ENCODE measurements at regions not wholly inside any gene's neighbourhood (a gene's known extent, or its start where the extent isn't known, plus 50 kb on each side); places are given as distances from the start of the nearest gene placed in this dataset.
A peak's percentile ranks its signal among the peaks of the same experiment; 100 is the strongest.

DNA sequence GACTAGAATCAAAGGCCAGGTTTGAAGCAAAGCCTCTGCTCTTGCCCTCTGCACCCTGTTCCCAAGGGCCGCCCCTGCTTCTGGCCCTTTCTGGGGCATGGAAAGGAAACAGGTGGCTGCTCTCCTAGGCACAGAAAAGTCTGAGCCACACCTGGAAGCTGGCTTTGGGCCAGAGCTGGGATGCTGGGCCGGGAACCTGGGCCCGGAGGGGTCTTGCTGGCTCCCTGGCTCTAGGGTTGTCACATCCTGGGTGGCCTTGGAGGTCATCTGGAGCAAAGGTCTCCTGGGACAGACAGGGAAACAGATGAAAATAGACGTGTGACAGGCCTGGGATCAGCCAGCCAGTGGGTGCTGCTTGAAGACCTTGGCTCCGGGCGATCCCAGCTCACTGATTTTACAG lies 74.1 kb upstream of the LHX1 start (continued):
- TF ChIP-seq, protein P1, sequence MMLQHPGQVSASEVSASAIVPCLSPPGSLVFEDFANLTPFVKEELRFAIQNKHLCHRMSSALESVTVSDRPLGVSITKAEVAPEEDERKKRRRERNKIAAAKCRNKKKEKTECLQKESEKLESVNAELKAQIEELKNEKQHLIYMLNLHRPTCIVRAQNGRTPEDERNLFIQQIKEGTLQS (IDR thresholded peaks at IDR 0.05): no peak
- TF ChIP-seq, protein P2, sequence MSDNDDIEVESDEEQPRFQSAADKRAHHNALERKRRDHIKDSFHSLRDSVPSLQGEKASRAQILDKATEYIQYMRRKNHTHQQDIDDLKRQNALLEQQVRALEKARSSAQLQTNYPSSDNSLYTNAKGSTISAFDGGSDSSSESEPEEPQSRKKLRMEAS (IDR thresholded peaks at IDR 0.05): no peak
- TF ChIP-seq POLR2A (IDR thresholded peaks at IDR 0.05; ENCODE audit: borderline replicate concordance, extremely low read depth, insufficient read depth, insufficient read length): no peak
- no peak for TF ChIP-seq FOSL1 (IDR thresholded peaks at IDR 0.05; ENCODE audit: low read depth)
- no peak for TF ChIP-seq EZH2 (IDR thresholded peaks at IDR 0.05)
- no peak for TF ChIP-seq SRF (IDR thresholded peaks at IDR 0.05; ENCODE audit: low read depth)
- no peak for TF ChIP-seq ELF1 (IDR thresholded peaks at IDR 0.05; ENCODE audit: borderline replicate concordance, low read depth)
- TF ChIP-seq, protein P3, sequence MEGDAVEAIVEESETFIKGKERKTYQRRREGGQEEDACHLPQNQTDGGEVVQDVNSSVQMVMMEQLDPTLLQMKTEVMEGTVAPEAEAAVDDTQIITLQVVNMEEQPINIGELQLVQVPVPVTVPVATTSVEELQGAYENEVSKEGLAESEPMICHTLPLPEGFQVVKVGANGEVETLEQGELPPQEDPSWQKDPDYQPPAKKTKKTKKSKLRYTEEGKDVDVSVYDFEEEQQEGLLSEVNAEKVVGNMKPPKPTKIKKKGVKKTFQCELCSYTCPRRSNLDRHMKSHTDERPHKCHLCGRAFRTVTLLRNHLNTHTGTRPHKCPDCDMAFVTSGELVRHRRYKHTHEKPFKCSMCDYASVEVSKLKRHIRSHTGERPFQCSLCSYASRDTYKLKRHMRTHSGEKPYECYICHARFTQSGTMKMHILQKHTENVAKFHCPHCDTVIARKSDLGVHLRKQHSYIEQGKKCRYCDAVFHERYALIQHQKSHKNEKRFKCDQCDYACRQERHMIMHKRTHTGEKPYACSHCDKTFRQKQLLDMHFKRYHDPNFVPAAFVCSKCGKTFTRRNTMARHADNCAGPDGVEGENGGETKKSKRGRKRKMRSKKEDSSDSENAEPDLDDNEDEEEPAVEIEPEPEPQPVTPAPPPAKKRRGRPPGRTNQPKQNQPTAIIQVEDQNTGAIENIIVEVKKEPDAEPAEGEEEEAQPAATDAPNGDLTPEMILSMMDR (IDR thresholded peaks at IDR 0.05 in 2 of 3, conservative IDR thresholded peaks at IDR 0.05 in 1 of 3; ENCODE audit: borderline replicate concordance in 1 of 3, insufficient read depth in 1 of 3, low read depth in 2 of 3, low read length in 2 of 3): no peak
- TF ChIP-seq POLR2AphosphoS5 (IDR thresholded peaks at IDR 0.05; ENCODE audit: low read depth, low read length): no peak

DNA sequence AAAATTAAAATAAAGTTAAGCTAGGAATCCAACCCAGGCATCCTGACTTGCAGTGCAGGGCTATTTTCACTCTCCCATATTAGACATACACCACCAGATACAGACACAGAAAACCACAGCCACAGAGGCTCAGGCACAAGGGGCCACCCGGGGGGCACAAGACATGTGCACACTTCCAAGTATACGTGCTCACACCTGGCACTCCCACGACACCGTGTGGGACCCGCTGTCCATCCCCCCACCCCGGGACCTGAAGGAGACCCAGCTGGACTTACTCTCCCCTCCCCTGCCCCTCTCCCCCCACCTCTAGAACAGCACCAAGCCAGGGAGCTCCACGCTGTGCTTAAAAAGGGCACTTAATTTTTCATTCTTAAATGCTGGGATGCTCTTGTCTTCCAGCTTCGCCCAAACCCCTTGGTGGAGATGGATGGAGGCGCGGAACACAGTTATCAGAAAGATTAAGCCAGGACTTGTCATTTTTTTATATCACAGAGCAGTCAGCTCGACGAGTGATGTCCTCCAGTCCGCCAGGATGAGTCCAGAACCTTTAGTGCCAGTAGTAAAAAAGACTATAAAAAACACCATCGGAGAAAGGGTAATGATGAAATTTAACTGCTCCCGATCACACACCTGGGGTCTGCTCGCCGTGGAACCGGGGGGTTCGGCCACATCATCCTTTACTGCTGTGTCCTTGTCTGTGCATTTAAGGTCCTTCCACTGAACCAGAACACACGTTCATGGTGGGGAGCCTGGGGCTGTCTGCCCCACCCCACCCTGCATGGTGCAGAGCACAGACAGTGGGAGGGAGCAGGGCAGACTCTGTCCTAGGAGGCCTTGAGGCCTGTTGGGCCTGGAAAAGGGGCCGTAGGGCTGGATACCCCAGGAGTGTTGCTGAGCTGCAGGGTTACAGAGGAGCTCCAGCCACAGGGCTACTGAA lies 73.3 kb upstream of the LHX1 start:
- ChIA-PET POLR2A (interaction anchor here (0.6 kb wide), 1 partner anchor 31 kb away, joined by 4 read pairs; no protein-coding TSS in a partner anchor), RAD21 (ENCODE audit: low non-redundant PET in 1 of 2, low total read pairs in 2 of 2, uncharacterized antibody in 2 of 2, unreplicated experiment in 2 of 2) (no interaction called here), CTCF (no interaction called here)
- ATAC-seq: 0 out of 2 replicates have a peak, but pooled peaks have one; percentile 9
- DNase-seq (ENCODE audit: low read depth, low spot score): no peak
- Histone ChIP-seq H3K9ac (ENCODE audit: low read length) (no peak overlapping the region), H3K36me3 (ENCODE audit: control insufficient read depth in 1 of 2, insufficient read depth in 2 of 2, low read length in 2 of 2) (no peaks in the 10 kb centered on the region), H3K27me3 (ENCODE audit: insufficient read depth, low read length) (no peaks in the 10 kb centered on the region), H3K4me1 (ENCODE audit: control insufficient read depth in 1 of 2, insufficient read depth in 2 of 2, low read length in 2 of 2) (peaks cover 0 to 4% of the 10 kb centered on the region in 2 experiments; a peak in 1 of 4 replicates), H3K9me2 (ENCODE audit: insufficient read depth) (no peaks in the 10 kb centered on the region), H3K9me3 (ENCODE audit: control insufficient read depth in 1 of 2, insufficient read depth in 1 of 2, low read depth in 1 of 2, low read length in 2 of 2) (no peaks in the 10 kb centered on the region), H4K20me1 (ENCODE audit: insufficient read depth) (no peaks in the 10 kb centered on the region), H3K4me3 (replicated peaks in 1 of 2; ENCODE audit: low read depth in 1 of 2, low read length in 2 of 2) (no peak overlapping the region), H3K27ac (ENCODE audit: low read depth, low read length) (no peak overlapping the region), H3K79me2 (ENCODE audit: insufficient read depth, low read length) (no peaks in the 10 kb centered on the region), H2AFZ (ENCODE audit: low read depth, low read length, poor library complexity, severe bottlenecking) (no peak overlapping the region), H3K4me2 (ENCODE audit: low read length) (no peak overlapping the region)
- intact Hi-C loops (cut with micrococcal nuclease): no loop called here
- BruUV-seq (replicated peaks): no TSS peak
- TF ChIP-seq SIN3A (IDR thresholded peaks at IDR 0.05; ENCODE audit: low read depth): no peak
- no peak for TF ChIP-seq RAD21 (IDR thresholded peaks at IDR 0.05; ENCODE audit: low read depth)
- TF ChIP-seq POLR2A (IDR thresholded peaks at IDR 0.05; ENCODE audit: borderline replicate concordance, extremely low read depth, insufficient read depth, insufficient read length): no peak
- TF ChIP-seq CBX3 (IDR thresholded peaks at IDR 0.05; ENCODE audit: low read depth): no peak
- no peak for TF ChIP-seq TCF7L2 (IDR thresholded peaks at IDR 0.05; ENCODE audit: borderline replicate concordance, extremely low read depth, insufficient read depth, insufficient read length)
- TF ChIP-seq, protein P1 (IDR thresholded peaks at IDR 0.05): no peak
- TF ChIP-seq, protein P4, sequence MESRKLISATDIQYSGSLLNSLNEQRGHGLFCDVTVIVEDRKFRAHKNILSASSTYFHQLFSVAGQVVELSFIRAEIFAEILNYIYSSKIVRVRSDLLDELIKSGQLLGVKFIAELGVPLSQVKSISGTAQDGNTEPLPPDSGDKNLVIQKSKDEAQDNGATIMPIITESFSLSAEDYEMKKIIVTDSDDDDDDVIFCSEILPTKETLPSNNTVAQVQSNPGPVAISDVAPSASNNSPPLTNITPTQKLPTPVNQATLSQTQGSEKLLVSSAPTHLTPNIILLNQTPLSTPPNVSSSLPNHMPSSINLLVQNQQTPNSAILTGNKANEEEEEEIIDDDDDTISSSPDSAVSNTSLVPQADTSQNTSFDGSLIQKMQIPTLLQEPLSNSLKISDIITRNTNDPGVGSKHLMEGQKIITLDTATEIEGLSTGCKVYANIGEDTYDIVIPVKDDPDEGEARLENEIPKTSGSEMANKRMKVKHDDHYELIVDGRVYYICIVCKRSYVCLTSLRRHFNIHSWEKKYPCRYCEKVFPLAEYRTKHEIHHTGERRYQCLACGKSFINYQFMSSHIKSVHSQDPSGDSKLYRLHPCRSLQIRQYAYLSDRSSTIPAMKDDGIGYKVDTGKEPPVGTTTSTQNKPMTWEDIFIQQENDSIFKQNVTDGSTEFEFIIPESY (IDR thresholded peaks at IDR 0.05; ENCODE audit: extremely low read depth, insufficient replicate concordance, low read length): no peak
- TF ChIP-seq ZFX (IDR thresholded peaks at IDR 0.05): no peak
- TF ChIP-seq CEBPB (IDR thresholded peaks at IDR 0.05; ENCODE audit: low read depth): no peak
